NCI-H2029 (cell line): ENCODE measurements at regions not wholly inside any gene's neighbourhood (a gene's known extent, or its start where the extent isn't known, plus 50 kb on each side); places are given as distances from the start of the nearest gene placed in this dataset.
"Not testable (repeated sequence)": the region's sequence is repeated elsewhere in the genome, so short reads cannot be mapped to it uniquely, and the experiment has no call there.

Experiments used
- DNase-seq: peaks from one replicate; lab custom pipeline; 2025; lab: John Stamatoyannopoulos, UW

- not testable (repeated sequence) for DNase-seq
These were observed 83.1 kb upstream of the GOLGA6L4 start for GRCh38 chr15:84152381-84152979.

GRCh38 chr15:84153655-84154140 is 81.9 kb upstream of the GOLGA6L4 start:
- DNase-seq, result not testable (repeated sequence)

- not testable (repeated sequence) for DNase-seq
These were observed 81.3 kb upstream of the GOLGA6L4 start for GRCh38 chr15:84154314-84154713.

- DNase-seq, result not testable (repeated sequence)
These were observed 80.8 kb upstream of the GOLGA6L4 start for GRCh38 chr15:84154787-84155186.

- DNase-seq, result not testable (repeated sequence)
These were observed 79.6 kb upstream of the GOLGA6L4 start for GRCh38 chr15:84155792-84156587.

- not testable (repeated sequence) for DNase-seq
These were observed 79.1 kb upstream of the GOLGA6L4 start for GRCh38 chr15:84156588-84156840.

- not testable (repeated sequence) for DNase-seq
These were observed 78.4 kb upstream of the GOLGA6L4 start for GRCh38 chr15:84157056-84157632.

- not testable (repeated sequence) for DNase-seq
These were observed 77.7 kb upstream of the GOLGA6L4 start for GRCh38 chr15:84157857-84158256.

GRCh38 chr15:84159346-84160269 is 76.0 kb upstream of the GOLGA6L4 start:
- DNase-seq, result not testable (repeated sequence)

GRCh38 chr15:84164423-84165292 is 70.9 kb upstream of the GOLGA6L4 start:
- not testable (repeated sequence) for DNase-seq

GRCh38 chr15:84170029-84170428 is 65.5 kb upstream of the GOLGA6L4 start:
- DNase-seq, result not testable (repeated sequence)

GRCh38 chr15:84173231-84173610 is 62.4 kb upstream of the GOLGA6L4 start:
- DNase-seq, result not testable (repeated sequence)
